ENCODE measurements at regions not wholly inside any gene's neighbourhood (a gene's known extent, or its start where the extent isn't known, plus 50 kb on each side); places are given as distances from the start of the nearest gene placed in this dataset.

DNA sequence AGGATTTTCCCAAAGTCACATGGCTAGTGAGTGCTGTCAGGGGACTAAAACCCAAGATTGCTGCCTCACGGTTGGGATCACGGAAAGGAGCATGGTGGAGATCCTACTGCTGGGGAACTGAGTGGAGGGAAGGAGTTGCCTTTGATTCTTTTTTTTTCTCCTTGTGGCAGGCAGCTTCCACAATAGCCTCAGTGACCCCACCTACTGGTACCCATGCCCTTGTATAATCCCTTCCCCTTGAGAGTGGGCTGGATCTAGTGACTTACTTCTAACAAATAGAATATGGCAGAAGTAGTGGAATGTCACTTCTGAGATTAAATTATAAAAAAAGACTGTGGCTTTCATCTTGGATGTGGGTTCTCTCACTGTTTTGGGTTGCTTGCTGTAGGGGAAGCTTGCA lies 135.7 kb downstream of the DICER1 start:
- no peak overlapping the region for H3K4me3 ChIP-seq
- H3K4me1 ChIP-seq: no peaks in the 10 kb centered on the region
- H3K27me3 ChIP-seq: no peaks in the 10 kb centered on the region
- no peaks in the 10 kb centered on the region for H3K36me3 ChIP-seq (replicated peaks in 1 of 2; ENCODE audit: insufficient read depth in 1 of 2, low read depth in 2 of 2)
- no peaks in the 10 kb centered on the region for H3K9me3 ChIP-seq
- 89 to 98% methylated on average over 2 of the region's 2 CpGs for WGBS, 2 donors
- intact Hi-C loops (cut with DNase I): no loop called here
- DNase-seq (no peak), ATAC-seq (no peak)
- TF ChIP-seq, protein P1, sequence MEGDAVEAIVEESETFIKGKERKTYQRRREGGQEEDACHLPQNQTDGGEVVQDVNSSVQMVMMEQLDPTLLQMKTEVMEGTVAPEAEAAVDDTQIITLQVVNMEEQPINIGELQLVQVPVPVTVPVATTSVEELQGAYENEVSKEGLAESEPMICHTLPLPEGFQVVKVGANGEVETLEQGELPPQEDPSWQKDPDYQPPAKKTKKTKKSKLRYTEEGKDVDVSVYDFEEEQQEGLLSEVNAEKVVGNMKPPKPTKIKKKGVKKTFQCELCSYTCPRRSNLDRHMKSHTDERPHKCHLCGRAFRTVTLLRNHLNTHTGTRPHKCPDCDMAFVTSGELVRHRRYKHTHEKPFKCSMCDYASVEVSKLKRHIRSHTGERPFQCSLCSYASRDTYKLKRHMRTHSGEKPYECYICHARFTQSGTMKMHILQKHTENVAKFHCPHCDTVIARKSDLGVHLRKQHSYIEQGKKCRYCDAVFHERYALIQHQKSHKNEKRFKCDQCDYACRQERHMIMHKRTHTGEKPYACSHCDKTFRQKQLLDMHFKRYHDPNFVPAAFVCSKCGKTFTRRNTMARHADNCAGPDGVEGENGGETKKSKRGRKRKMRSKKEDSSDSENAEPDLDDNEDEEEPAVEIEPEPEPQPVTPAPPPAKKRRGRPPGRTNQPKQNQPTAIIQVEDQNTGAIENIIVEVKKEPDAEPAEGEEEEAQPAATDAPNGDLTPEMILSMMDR (IDR thresholded peaks at IDR 0.05): no peak
- no peak for TF ChIP-seq POLR2A (IDR thresholded peaks at IDR 0.05)
- no peak overlapping the region for H3K27ac ChIP-seq

DNA sequence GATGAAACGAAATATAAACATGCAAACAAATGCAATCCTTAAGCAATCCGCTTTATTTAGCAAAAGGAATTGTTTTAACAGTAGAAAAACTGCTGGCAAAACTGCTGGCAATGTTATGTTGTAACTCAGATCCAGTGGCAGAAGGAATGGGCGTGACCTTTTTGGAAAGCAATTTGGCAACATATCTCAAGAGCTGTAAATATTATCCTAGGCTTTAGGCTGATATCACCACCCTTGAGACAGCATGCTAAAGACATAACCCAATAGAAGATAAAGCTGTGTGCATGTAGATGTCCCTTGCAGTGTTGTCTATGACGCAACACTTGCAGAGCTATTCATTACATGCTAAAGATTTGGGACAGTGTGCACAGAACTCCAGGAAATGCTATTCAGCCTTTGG lies 138.5 kb downstream of the DICER1 start:
- no peak overlapping the region for H3K4me3 ChIP-seq
- H3K27ac ChIP-seq: no peak overlapping the region
- no peaks in the 10 kb centered on the region for H3K9me3 ChIP-seq
- DNase-seq (no peak), ATAC-seq (no peak)
- TF ChIP-seq POLR2A (IDR thresholded peaks at IDR 0.05): no peak
- TF ChIP-seq, protein P1 (IDR thresholded peaks at IDR 0.05): no peak
- no peaks in the 10 kb centered on the region for H3K36me3 ChIP-seq (replicated peaks in 1 of 2; ENCODE audit: insufficient read depth in 1 of 2, low read depth in 2 of 2)
- intact Hi-C loops (cut with DNase I): no loop called here
- H3K27me3 ChIP-seq: no peaks in the 10 kb centered on the region
- WGBS, 2 donors: 55% methylated on average over 4 of the region's 4 CpGs
- no peaks in the 10 kb centered on the region for H3K4me1 ChIP-seq

DNA sequence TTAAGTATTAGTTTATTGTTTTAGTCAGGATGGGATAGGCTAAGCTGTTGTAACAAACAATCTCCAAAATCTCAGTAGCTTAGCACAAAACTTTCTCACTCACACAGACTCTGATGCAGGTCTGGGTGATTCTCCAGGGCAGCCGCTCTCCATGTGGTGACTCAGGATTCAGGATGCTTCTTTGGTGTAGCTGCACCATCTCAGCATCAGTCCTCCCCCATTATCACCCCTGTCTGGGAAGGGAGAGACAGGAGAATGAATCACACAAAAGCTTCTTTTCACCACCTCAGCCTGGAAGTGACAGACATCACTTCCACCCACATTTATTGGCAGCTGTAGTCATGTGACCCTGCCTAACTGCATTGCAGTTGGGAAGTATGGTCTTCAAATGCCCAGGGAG lies 142.3 kb downstream of the DICER1 start:
- 57 to 100% methylated on average over 1 of the region's 1 CpG for WGBS, 2 donors
- Histone ChIP-seq H3K9me3 (no peaks in the 10 kb centered on the region), H3K27me3 (no peaks in the 10 kb centered on the region)

DNA sequence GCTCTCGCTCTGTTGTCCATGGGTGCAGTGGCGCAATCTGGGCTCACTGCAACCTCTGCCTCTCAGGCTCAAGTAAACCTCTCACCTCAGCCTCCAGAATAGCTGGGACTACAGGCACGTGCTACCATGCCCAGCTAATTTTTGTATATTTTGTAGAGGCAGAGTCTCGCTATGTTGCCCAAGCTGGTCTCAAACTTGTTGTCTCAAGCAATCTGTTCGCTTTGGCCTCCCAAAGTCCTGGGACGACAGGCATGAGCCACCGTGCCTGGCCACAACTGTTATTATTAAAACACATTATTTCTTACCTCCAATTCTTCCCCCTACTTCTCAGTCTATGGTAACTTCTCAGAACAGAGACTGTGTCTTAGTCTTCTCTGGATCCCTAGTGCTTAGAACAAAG lies 143.3 kb downstream of the DICER1 start:
- ATAC-seq (no peak), DNase-seq (no peak)
- no peak overlapping the region for H3K4me3 ChIP-seq
- TF ChIP-seq, protein P1 (IDR thresholded peaks at IDR 0.05): no peak
- TF ChIP-seq POLR2A (IDR thresholded peaks at IDR 0.05): no peak
- intact Hi-C loops (cut with DNase I): no loop called here
- no peak overlapping the region for H3K27ac ChIP-seq
- H3K9me3 ChIP-seq: no peaks in the 10 kb centered on the region
- H3K27me3 ChIP-seq: no peaks in the 10 kb centered on the region
- no peaks in the 10 kb centered on the region for H3K36me3 ChIP-seq (replicated peaks in 1 of 2; ENCODE audit: insufficient read depth in 1 of 2, low read depth in 2 of 2)
- H3K4me1 ChIP-seq: no peaks in the 10 kb centered on the region
- 87 to 93% methylated on average over 7 of the region's 7 CpGs for WGBS, 2 donors

More for the DNA sequence above, 142.3 kb downstream of the DICER1 start:
- Histone ChIP-seq H3K4me1 (no peaks in the 10 kb centered on the region), H3K36me3 (replicated peaks in 1 of 2; ENCODE audit: insufficient read depth in 1 of 2, low read depth in 2 of 2) (no peaks in the 10 kb centered on the region), H3K4me3 (no peak overlapping the region), H3K27ac (no peak overlapping the region)
- DNase-seq (no peak), ATAC-seq (no peak)
- TF ChIP-seq, protein P1 (IDR thresholded peaks at IDR 0.05): no peak
- no peak for TF ChIP-seq POLR2A (IDR thresholded peaks at IDR 0.05)
- intact Hi-C loops (cut with DNase I): no loop called here

DNA sequence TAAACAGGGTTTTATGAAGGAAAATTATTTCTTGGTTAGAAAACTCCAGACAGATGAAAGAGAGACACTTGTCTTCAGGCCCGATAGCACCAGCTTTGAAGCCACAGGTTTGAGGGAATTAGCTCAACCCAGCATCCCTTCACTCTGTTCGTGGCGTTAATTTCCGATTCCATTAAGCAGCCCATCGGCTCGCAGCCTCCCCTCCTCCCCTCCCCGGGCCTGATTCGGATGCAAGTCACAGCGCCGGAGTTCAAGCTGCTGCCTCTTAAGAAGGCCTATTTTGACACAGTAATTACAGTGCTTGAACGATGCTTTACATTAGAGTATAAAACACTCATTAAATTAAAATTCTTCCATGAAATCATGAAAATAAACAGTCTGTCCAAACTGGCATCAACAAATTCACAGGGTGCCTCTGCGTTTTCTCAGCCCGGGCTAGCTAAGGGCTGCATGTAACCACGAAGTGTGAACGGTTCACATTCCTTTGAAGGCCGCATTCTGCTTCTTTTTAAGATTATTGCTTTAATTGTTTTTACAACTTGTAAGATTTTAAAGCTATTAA lies 145.8 kb downstream of the DICER1 start:
- Histone ChIP-seq H3K9me3 (no peaks in the 10 kb centered on the region), H3K4me1 (no peaks in the 10 kb centered on the region), H3K27me3 (no peaks in the 10 kb centered on the region), H3K27ac (no peak overlapping the region), H3K36me3 (replicated peaks in 1 of 2; ENCODE audit: insufficient read depth in 1 of 2, low read depth in 2 of 2) (no peaks in the 10 kb centered on the region), H3K4me3 (no peak overlapping the region)
- ATAC-seq: no peak
- TF ChIP-seq, protein P1 (IDR thresholded peaks at IDR 0.05): no peak
- TF ChIP-seq POLR2A (IDR thresholded peaks at IDR 0.05): no peak
- no peak for DNase-seq
- intact Hi-C loops (cut with DNase I): no loop called here
- 67 to 78% methylated on average over 16 of the region's 16 CpGs for WGBS, 2 donors
